ENCODE measurements at regions not wholly inside any gene's neighbourhood (a gene's known extent, or its start where the extent isn't known, plus 50 kb on each side); places are given as distances from the start of the nearest gene placed in this dataset.
"Not testable (repeated sequence)": the region's sequence is repeated elsewhere in the genome, so short reads cannot be mapped to it uniquely, and the experiment has no call there.

DNA sequence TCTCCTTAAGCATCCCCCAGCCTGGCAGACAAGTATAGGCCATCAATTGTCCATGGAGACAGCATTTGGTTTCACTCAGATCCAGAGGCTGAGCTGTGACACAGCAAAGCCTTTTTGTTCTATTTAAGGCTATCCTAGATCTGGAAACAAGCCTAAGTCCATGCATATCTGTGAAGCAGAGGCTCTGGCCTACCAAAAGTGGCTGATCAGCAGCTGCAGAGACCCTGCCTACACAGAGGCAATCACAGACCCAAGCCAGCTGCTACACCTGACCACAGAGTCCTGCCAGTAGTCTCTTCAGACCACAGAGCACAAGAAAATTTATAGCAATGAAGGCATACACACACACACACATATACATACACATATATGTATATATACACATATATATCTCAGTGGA is 501.7 kb upstream of the ARPP21 start:
- no peak for DNase-seq (ENCODE audit: low read depth)
- TF ChIP-seq, protein P1, sequence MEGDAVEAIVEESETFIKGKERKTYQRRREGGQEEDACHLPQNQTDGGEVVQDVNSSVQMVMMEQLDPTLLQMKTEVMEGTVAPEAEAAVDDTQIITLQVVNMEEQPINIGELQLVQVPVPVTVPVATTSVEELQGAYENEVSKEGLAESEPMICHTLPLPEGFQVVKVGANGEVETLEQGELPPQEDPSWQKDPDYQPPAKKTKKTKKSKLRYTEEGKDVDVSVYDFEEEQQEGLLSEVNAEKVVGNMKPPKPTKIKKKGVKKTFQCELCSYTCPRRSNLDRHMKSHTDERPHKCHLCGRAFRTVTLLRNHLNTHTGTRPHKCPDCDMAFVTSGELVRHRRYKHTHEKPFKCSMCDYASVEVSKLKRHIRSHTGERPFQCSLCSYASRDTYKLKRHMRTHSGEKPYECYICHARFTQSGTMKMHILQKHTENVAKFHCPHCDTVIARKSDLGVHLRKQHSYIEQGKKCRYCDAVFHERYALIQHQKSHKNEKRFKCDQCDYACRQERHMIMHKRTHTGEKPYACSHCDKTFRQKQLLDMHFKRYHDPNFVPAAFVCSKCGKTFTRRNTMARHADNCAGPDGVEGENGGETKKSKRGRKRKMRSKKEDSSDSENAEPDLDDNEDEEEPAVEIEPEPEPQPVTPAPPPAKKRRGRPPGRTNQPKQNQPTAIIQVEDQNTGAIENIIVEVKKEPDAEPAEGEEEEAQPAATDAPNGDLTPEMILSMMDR (conservative IDR thresholded peaks at IDR 0.05; ENCODE audit: low read length): no peak
- H3K4me3 ChIP-seq (ENCODE audit: low read length): no peak overlapping the region

DNA sequence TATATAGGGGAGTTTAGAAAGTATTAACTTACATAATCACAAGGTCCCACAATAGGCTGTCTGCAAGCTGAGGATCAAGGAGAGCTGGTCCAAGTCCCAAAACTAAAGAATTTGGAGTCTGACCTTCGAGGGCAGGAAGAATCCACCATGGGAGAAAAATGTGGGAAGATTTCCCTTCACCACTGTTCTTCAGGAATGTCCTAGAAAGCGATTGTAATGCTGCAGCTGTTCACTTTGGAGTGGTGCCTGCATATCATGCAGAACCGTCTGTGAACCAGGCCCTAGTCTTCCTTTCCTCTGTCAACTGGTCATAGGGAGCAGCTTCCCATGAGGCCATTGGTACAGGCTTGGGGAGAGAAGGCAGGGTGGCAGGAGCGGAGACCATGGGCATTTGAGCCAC is 497.9 kb upstream of the ARPP21 start:
- no peak for DNase-seq (ENCODE audit: low read depth)
- TF ChIP-seq, protein P1 (conservative IDR thresholded peaks at IDR 0.05; ENCODE audit: low read length): no peak
- no peak overlapping the region for H3K4me3 ChIP-seq (ENCODE audit: low read length)

DNA sequence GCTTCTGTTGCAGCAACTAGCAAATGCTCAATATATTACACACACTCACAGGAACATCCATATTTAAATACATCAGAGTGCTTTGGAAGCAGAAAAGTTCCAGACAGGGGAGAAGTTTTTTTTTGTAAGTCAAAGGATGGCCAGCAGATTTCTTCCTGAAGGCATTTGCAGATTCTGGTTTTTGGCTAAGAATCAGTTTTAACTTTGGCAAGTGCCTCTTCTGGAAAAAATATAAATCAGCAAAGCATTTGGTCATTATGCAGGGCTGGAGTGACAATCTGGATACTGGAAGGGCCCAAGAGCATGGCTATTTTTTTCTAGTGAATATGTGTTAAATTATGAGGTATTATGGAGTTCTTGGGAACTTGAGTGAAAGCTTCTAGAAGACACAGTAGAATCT is 495.3 kb upstream of the ARPP21 start:
- DNase-seq (ENCODE audit: low read depth): no peak
- H3K4me3 ChIP-seq (ENCODE audit: low read length): no peak overlapping the region
- TF ChIP-seq, protein P1 (conservative IDR thresholded peaks at IDR 0.05; ENCODE audit: low read length): no peak

DNA sequence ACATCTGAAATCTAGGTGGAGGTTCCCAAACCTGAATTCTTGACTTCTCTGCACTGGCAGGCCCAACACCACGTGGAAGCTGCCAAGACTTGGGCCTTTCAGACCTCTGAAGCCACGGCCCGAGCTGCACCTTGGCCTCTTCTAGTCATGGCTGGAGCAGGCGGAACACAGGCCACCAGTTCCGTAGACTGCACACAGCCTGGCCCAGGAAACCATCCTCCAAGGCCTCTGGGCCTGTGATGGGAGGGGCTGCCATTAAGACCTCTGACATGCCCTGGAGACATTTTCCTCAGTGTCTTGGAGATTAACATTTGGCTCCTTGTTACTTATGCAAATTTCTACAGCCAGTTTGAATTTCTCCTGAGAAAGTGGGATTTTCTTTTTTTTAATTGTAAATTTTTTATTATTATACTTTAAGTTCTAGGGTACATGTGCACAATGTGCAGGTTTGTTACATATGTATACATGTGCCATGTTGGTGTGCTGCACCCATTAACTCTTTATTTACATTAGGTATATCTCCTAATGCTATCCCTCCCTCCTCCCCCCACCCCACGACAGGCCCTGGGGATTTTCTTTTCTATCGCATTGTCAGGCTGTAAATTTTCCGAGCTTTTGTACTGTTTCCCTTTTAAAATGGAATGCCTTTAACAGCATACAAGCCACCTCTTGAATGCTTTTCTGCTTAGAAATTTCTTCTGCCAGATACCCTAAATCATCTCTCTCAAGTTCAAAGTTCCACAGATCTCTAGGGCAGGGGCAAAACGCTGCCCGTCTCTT is 492.9 kb upstream of the ARPP21 start:
- not testable (repeated sequence) for DNase-seq (ENCODE audit: low read depth); H3K4me3 ChIP-seq (ENCODE audit: low read length)

DNA sequence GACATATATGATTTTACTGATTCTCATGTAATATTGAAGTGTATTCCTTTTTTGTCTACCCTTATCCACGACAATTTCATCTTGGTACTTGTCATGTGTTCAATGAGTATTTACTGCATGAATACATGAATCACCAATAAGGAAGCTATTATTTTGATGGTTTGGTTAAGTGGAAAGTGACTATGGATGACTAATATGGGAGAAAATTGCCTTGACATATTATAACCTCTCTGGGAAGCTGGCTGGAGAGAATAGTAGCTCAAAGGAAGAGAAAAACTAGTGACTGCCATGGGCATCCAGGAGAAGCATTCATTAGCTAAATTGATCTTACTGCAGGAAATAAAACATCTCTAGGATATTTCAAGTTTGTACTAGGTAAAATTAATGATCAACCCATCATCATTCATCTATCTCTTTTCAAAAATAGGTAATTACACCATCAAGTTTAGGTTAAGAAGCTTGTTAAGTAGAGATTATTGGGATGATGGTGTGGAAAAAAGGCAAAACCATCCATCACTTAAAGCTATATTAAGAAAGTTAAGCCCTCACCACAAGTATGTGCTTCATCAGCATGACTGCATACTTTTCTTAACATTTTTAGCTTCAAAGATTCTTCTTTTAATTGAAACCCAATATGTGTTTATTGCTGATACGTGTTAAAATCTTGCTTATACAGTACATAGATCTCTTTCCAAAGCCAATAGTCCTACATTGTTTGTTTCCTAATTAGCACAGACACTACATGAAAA is 455.2 kb upstream of the ARPP21 start:
- no peak overlapping the region for H3K4me3 ChIP-seq (ENCODE audit: low read length)
- no peak for DNase-seq (ENCODE audit: low read depth)
- TF ChIP-seq, protein P1 (conservative IDR thresholded peaks at IDR 0.05; ENCODE audit: low read length): no peak

DNA sequence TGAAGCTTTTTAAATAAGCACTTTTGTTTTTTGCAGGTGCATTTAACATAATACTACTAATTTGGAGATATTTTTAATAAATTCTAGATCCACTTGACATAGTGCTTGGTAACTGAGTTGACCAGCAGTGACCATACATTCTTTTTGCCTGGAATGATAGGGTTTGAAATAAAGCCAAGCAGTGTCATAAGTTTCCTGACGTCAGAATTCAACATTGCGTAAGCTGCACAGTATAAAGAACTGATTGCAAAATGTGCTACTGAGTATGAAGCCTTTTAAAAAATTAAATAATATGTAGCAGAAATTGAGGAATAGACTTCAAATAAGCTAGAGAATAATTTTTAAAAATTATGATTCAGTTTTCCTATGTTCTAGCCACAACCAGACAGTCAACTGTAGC is 454.6 kb upstream of the ARPP21 start:
- TF ChIP-seq, protein P1 (conservative IDR thresholded peaks at IDR 0.05; ENCODE audit: low read length): no peak
- no peak for DNase-seq (ENCODE audit: low read depth)
- no peak overlapping the region for H3K4me3 ChIP-seq (ENCODE audit: low read length)

DNA sequence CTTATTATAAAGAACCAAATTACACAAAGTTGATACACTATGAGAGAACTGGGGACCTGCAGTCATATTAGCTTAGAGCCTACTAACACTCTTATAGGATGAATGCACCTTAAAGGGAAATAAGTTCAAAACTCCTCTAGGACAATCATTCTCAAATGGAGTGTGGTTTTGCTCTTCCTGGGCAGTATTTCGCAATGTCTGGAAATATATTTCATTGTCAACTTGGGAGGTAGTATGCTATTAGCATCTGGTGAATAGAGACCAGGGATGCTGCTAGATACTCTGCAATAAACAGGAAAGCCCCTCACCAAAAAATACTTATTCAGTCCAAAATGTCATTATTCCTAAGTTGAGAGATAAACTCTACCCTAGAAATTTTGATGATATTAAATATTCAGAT is 451.4 kb upstream of the ARPP21 start:
- TF ChIP-seq, protein P1 (conservative IDR thresholded peaks at IDR 0.05; ENCODE audit: low read length): no peak
- H3K4me3 ChIP-seq (ENCODE audit: low read length): no peak overlapping the region
- DNase-seq (ENCODE audit: low read depth): no peak

Measured in AG10803 (cell line).